ENCODE measurements at regions not wholly inside any gene's neighbourhood (a gene's known extent, or its start where the extent isn't known, plus 50 kb on each side); places are given as distances from the start of the nearest gene placed in this dataset.

- no peak for TF ChIP-seq POLR2A (IDR thresholded peaks at IDR 0.05)
- TF ChIP-seq POLR2AphosphoS5 (IDR thresholded peaks at IDR 0.05): no peak
These were observed 329.0 kb downstream of the ISL1 start for GRCh38 chr5:51712201-51712600.
